D341Med (cell line): ENCODE measurements at regions not wholly inside any gene's neighbourhood (a gene's known extent, or its start where the extent isn't known, plus 50 kb on each side); places are given as distances from the start of the nearest gene placed in this dataset.

Experiments
- DNase-seq: peaks from one replicate; pipeline ENCODE4 v3.0.0; 2012; ENCODE audit warnings: low spot score

DNA sequence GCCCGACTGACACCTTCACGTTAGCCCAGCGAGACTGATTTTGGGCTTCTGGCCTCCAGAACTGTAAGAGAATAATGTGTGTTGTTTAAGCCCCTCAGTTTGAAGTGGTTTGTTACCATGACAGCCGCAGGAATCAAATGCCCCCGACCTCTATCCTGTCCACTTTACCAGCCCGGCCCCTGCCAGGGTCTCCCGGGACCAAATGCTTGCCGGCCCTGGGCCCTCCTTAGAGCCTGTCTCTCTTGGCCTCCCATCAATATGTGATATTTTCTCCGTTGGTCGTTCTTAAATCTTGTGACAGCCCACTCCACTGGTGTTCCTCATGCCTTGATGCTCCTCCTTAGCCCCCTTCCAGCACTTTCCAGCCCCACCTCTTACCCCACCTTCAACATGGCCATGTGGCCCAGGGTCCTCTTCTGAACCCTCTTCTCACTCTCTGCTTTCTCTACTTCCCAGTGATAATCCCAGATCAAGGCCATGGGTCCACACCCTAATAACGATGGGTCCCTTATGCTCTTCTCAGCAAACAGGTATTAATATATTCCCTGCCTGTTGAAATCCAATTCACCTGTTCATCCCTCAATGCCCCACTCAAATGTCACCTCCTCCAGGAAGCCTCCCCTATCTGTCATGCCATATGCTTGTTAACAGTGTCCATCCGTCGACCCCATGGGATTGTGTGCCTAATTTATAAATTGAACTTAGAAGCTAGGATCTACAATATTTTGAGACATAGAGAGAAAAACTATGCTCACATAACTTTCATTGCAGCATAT lies 192.8 kb downstream of the ZFP36L2 start:
- no peak for DNase-seq

DNA sequence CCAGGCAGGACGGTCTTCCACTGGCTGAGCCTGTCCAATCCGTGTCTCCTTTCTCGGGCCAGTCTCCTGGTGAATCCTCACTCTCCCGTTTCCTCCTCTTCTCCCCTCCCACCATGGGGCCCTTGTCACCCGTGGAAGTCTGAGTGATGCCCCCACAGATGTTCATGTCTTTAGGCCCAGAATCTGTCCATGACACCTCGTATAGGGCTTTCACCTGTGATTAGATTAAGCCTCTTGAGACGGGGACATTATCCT lies 193.5 kb downstream of the ZFP36L2 start:
- no peak for DNase-seq

DNA sequence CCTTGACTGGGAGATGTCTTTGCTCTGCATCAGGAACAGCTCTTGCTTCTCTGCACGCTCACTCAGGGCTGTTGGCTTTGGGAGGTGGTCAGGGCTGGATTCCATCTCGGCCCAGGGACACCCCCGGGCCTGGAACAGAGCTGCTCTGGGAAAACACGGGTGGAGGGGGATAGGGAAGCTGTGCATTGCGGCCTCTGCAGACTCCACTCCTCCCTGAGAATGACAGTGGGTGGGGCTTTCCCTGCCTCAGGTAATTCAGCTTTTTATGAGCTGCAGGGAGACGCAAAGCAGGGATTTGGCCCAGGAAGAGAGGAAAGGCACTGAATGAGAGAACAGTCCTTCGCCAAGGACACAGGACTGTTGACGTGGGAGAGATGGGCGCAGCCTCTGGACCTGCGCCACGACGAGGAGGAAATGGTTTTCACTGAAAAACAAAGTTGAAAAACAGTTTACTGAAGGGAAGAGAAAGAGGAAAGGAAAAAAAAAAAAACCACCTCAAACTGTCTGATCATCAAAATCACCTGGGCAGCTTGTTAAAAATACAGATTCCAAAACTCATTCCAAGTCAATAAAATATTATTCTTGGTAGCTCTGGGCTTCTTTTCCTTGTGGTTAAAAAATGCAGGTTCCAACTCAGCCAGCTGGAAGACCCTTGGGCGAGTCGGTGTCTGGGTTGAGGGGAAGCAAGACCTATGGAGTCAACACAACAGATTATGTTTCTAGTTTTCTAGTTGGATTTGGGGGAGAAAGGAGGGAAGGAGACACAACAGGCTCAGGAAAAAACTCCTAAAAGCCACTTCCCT lies 194.0 kb downstream of the ZFP36L2 start:
- no peak for DNase-seq

GRCh38 chr2:43031471-43032212 lies 194.8 kb downstream of the ZFP36L2 start:
- DNase-seq, result no peak

DNA sequence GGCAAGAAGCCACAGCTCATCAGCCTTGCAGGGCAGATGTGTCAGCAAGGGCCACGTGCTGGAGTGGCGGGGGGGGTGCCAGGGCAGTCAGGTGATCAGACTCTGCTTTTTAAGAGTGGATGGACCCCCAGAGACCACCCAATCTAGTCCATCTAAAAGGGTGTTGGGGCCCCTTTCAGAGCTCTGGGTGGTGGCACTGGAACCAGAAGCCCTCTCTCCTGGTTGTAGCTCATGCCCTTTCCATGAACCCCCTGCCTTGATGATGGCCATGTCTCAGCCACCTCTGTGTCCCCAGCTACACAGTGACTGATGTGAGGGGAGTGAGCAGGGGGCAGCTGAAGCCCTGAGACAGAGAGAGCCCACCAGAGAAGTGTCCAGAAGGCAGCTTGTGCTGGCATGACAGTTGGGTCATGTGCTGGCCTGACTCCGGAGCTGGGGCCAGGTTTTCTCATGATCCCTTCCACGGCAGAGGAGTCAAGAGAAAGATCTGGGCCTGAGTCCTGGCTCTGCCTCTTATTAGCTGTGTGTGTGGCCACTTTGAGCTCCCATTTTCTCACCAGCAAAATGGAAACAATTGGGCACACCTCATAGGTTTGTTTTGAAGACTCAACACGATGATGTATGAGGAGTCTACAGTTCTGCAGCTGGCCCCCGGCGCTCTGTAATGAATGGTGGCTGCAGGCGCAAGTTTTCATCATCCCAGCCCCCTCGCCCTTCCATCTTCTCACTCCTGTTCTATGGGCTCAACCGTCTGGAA lies 195.7 kb downstream of the ZFP36L2 start:
- DNase-seq, result no peak

DNA sequence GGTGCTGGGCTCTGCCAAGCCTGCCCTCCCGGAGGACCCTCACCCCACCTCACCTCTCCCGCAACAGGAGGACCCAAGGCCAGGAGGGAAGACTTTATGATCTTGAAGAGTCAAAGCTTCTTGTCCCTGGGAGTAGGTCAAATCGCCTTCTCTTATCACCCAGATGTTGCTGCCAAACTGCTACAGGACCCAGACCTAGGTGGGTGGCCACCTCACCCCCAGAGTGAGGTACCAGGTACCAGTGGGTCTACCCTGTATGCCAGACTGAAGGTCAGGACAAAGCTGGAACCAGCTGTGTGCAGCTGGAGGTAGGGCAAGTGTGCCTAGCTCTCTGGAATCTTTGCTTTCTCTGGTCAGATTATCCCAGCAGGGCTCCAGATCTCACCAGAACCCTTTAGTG lies 197.2 kb downstream of the ZFP36L2 start:
- DNase-seq, result no peak

DNA sequence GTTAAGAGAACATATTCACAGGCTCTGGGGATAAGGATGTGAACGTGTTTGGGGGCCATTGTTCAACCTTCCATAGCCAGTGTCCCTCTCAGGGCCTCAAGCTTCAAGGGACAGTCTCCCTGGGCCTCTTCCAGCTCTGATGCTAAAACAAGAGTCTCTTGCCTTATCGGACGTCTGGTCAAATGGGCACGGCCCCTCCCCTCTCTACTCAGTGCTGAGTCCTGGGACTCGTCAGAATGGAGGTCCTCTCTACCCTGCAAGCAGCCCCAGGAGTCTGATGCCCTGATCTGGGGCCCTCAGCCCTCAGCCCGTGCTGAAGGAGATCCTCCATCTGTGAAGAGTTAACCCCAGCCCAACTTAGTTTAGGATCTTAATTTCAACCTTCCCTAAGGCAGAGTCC lies 198.2 kb downstream of the ZFP36L2 start:
- no peak for DNase-seq

- no peak for DNase-seq
Measured at GRCh38 chr2:43027097-43027873, 199.1 kb downstream of the ZFP36L2 start.

DNA sequence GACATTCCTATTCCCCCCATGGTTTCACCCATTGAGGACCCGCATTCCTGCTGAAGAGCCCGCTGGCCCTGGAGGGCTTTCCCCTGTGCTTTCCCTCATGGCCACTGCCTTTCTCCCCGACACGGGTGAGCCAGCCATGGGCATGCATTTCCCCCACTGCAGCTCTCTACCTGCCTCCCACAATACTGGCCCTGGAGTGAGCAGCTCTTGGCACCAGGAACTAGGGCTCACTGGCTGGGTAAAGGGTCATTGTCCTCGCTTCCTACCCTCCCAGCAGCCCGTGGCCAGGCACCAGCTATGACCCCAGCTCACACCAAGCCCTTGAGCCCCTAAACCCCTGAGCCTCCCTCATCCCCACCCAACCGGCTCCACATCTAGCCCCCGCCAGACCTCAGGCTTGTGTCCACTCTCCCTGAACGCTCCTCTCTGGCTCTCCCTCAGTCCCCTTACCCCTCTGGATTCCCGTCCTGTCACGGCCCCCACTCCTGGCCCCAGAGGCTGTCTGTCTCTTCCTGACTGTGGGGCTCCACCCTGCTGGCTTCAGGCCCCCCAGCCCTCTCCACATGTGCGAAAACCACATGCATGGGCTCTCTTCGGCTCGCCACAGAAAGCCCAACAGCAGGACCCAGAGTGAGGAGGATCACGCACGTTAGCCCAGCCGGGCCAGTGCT lies 199.8 kb downstream of the ZFP36L2 start:
- no peak for DNase-seq

GRCh38 chr2:43025709-43026295 lies 200.6 kb downstream of the ZFP36L2 start:
- DNase-seq, result no peak

- peak; percentile 78 for DNase-seq
Measured at GRCh38 chr2:43024515-43025011, 201.8 kb downstream of the ZFP36L2 start.

DNA sequence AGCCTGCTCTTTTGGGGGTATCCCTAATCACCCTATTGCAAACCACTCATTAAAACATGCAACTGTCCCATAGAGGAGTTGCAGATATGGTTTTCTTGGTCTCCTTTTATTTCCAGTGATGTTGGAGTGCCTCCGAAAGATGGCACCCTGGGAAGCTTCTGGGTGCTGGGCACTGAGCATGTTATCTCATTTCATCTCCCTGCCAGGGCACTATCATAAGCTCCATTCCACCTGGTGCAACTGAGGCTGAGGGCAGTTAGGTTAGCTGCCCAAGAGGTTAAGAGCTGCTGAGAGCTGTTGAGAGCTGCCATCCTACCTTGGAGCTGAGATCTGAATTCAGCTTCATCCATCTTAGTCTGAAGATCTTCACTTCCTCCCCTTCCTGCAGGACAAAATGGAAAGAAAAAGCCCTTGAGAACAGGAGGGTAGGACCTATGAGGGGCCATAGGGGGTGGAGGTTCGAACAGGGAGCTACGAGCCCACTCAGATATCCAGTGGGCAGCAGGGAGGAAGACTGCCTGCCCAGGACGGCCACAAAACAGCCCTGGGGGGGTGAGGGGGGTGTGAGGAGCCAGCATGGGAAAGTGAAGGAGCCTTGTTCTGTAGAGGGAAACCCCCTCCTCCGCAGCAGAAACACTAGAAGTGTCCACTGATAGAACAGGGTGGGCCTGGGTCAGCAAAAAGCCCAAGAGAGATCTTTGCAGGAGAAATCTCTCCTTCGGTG lies 202.5 kb downstream of the ZFP36L2 start:
- DNase-seq, result no peak

DNA sequence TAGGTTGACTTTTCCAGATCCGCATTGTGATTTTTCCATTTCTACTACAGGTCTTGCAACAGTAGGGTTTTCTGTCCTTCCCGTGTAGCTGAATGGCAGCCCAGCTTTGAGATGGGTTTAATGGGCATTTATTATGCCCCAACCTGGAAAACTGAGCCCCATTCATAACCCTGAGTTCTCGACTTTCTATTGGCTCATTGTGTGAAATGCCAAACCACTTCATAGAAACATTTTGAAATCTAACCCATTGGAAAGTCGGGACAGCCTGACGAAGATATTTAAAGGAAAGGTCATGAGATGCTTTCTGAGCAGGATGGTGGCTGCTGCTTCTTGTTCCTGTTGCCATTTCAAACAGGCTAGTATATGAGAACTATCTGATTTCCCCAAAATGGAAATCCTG lies 203.5 kb downstream of the ZFP36L2 start:
- DNase-seq, result no peak

- no peak for DNase-seq
Measured at GRCh38 chr2:43021791-43022509, 204.5 kb downstream of the ZFP36L2 start.

DNA sequence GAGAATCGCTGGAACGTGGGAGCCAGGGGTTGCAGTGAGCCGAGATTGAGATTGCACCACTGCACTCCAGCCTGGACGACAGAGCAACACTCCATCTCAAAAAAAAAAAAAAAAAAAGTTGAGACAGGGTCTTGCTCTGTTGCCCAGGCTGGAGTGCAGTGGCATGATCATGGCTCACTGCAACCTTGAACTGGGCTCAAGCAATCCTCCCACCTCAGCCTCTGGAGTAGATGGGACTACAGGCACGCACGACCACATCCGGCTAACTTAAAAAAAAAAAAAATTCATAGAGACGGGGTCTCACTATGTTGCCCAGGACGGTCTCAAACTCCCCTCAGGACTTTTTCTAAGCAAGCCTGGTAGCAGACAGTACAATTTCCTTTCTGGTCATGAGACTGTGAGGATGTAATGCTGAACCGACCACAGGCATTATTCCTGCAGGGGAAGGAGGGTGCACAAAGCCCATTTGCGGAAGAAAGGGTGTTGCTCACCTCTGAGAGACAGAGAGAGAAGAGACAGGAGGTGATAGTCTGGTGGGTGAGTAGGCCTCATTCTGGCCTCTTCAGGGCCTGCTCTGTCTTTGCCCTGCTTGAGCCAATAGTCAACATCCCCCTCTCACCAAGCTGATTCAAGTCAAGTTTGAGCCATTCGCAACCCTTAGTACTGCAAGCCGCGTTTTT lies 205.3 kb downstream of the ZFP36L2 start:
- no peak for DNase-seq

DNA sequence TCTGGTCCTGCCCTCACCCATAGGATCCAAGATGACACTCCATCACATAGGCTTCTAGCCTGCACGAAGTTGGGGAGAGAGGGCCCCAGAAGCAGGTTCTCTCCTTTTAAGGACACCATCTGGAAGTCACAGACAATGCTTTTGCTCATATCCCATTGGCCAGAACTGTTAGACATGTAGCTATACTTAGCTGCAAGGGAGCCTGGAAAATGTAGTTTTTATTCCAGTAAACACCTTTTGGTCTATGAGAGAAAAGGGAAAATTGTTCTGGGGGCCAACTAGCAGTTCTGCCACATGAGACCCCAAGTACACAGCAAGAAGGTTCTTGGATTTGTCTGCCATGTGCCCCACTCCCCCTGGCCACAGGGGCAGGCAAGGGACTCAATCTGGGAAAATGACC lies 206.1 kb downstream of the ZFP36L2 start:
- DNase-seq, result no peak

- DNase-seq, result no peak
Measured at GRCh38 chr2:43019536-43020183, 206.7 kb downstream of the ZFP36L2 start.

DNA sequence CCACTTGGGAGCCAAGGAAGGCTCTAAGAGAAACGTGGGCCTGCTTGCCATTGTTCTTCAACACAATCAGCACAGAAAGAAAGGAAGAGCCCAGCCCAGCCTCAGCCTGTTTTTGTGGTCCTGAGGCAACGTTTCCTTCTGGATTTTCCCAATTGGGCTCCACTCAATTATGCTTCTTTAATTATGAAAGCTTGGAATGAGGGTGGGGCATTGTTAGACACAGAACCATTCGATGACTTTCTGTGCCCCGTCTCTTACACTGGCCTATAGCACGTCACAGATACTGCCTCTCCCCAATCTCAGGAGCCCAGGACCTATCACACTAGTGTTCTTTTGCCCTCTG lies 207.4 kb downstream of the ZFP36L2 start:
- no peak for DNase-seq
